H1 (cell line): ENCODE measurements at regions not wholly inside any gene's neighbourhood (a gene's known extent, or its start where the extent isn't known, plus 50 kb on each side); places are given as distances from the start of the nearest gene placed in this dataset.

Source experiments
- CTCF ChIA-PET: fragments of 300-600 bp; sonication (Branson Sonifier 250); formaldehyde crosslinking; loops from one replicate; lab custom pipeline; 2021; ENCODE audit not compliant: partially characterized antibody; lab: Charles Lee
- POLR2A ChIA-PET: fragments of 300-600 bp; sonication (Branson Sonifier 250); formaldehyde crosslinking; loops from one replicate; lab custom pipeline; 2021; ENCODE audit warnings: inconsistent platforms; ENCODE audit not compliant: partially characterized antibody; lab: Charles Lee
- DNase-seq, 2 experiments: peaks; one replicate each; pipeline versions ENCODE4 v3.0.0 to v3.0.0-alpha.2; 2010 to 2022; ENCODE audit warnings: low spot score in 2 of 2, low read depth in 1 of 2, mixed read lengths in 1 of 2
- FAIRE-seq: peaks from 2 replicates; lab custom pipeline; 2011; peaks lifted over from hg19 to GRCh38; lab: Jason Lieb, UNC
- H2AFZ ChIP-seq: 2 replicates; pipeline ENCODE4 v1.8.1; 2012; ENCODE audit warnings: low read length, inconsistent platforms
- H2AK5ac ChIP-seq: 2 replicates; pipeline ENCODE4 v1.6.1; 2013; ENCODE audit warnings: low read depth, low read length
- H2BK120ac ChIP-seq: replicated peaks from 2 replicates; pipeline ENCODE3; 2013; ENCODE audit warnings: low read depth, low read length, inconsistent platforms
- H2BK12ac ChIP-seq: 2 replicates; pipeline ENCODE4 v1.6.1; 2013; ENCODE audit warnings: low read depth, low read length
- H2BK15ac ChIP-seq: 2 replicates; pipeline ENCODE4 v1.6.1; 2013; ENCODE audit warnings: low read length
- H2BK20ac ChIP-seq: 2 replicates; pipeline ENCODE4 v1.6.1; 2013; ENCODE audit warnings: low read length
- H2BK5ac ChIP-seq: 2 replicates; pipeline ENCODE4 v1.6.1; 2013; ENCODE audit warnings: low read depth, low read length
- H3K14ac ChIP-seq: 2 replicates; pipeline ENCODE4 v1.6.1; 2013; ENCODE audit warnings: inconsistent platforms; ENCODE audit not compliant: insufficient read length
- H3K18ac ChIP-seq: 2 replicates; pipeline ENCODE4 v1.6.1; 2013; ENCODE audit warnings: low read length; ENCODE audit errors: extremely low read depth
- H3K23ac ChIP-seq: 2 replicates; pipeline ENCODE4 v1.6.1; 2013; ENCODE audit warnings: inconsistent platforms; ENCODE audit not compliant: insufficient read length
- H3K23me2 ChIP-seq: 2 replicates; pipeline ENCODE4 v1.6.1; 2013; ENCODE audit warnings: low read depth, low read length
- H3K27ac ChIP-seq: 2 replicates; pipeline ENCODE4 v1.6.1; 2011; ENCODE audit warnings: low read depth, low read length, inconsistent platforms
- H3K27me3 ChIP-seq, 4 experiments: replicated peaks in 1 of 4; 1 replicate in 1 of 4; 2 replicates in 3 of 4; pipeline versions ENCODE4 v1.6.1 to v1.8.1; 2011 to 2013; ENCODE audit warnings: low read length in 3 of 4, mild to moderate bottlenecking in 3 of 4, inconsistent platforms in 2 of 4, mixed read lengths in 2 of 4, moderate library complexity in 1 of 4; ENCODE audit not compliant: control insufficient read depth in 3 of 4, insufficient read depth in 3 of 4; ENCODE audit errors: extremely low read depth in 1 of 4
- H3K36me3 ChIP-seq, 4 experiments: 2 replicates each; pipeline versions ENCODE4 v1.6.1 to v1.8.1; 2011 to 2013; ENCODE audit warnings: mild to moderate bottlenecking in 4 of 4, low read length in 3 of 4, moderate library complexity in 2 of 4, control low read depth in 1 of 4, inconsistent platforms in 1 of 4; ENCODE audit not compliant: insufficient read depth in 4 of 4, control insufficient read depth in 2 of 4
- H3K4ac ChIP-seq: replicated peaks from 2 replicates; pipeline ENCODE3; 2013; ENCODE audit warnings: low read length, low read depth, mixed read lengths, inconsistent platforms; ENCODE audit not compliant: insufficient read length
- H3K4me1 ChIP-seq, 4 experiments: replicated peaks in 1 of 4; 1 replicate in 1 of 4; 2 replicates in 3 of 4; pipeline versions ENCODE4 v1.6.1 to v1.8.1; 2011 to 2013; ENCODE audit warnings: low read length in 3 of 4, inconsistent platforms in 2 of 4, mixed read lengths in 1 of 4; ENCODE audit not compliant: insufficient read depth in 4 of 4, control insufficient read depth in 3 of 4
- H3K4me2 ChIP-seq, 2 experiments: 2 replicates each; pipeline versions ENCODE4 v1.6.1 to v1.8.1; 2011 to 2013; ENCODE audit warnings: low read depth in 2 of 2, low read length in 2 of 2, control low read depth in 1 of 2, inconsistent platforms in 1 of 2, mild to moderate bottlenecking in 1 of 2; ENCODE audit not compliant: insufficient read depth in 1 of 2
- H3K4me3 ChIP-seq, 4 experiments: fragments of 200-600, 300-600 bp in 1 of 4; sonication (generic), shearing (Covaris generic), sonication (Bioruptor Twin) in 1 of 4; 2 replicates each; pipeline versions ENCODE4 v1.5.1 to v1.8.1; 2011 to 2016; ENCODE audit warnings: low read length in 4 of 4, low read depth in 3 of 4, control low read depth in 2 of 4, inconsistent platforms in 2 of 4, mild to moderate bottlenecking in 2 of 4, mixed read lengths in 1 of 4, moderate library complexity in 1 of 4; ENCODE audit not compliant: insufficient read depth in 2 of 4; ENCODE audit errors: extremely low read depth in 1 of 4
- H3K56ac ChIP-seq: replicated peaks from 2 replicates; pipeline ENCODE3; 2013; ENCODE audit warnings: low read depth, mild to moderate bottlenecking, mixed read lengths, low read length, inconsistent platforms; ENCODE audit not compliant: insufficient read length
- H3K79me1 ChIP-seq: 2 replicates; pipeline ENCODE4 v1.6.1; 2013; ENCODE audit warnings: low read depth, low read length, control low read depth
- H3K79me2 ChIP-seq, 2 experiments: 2 replicates each; pipeline versions ENCODE4 v1.6.1 to v1.8.1; 2012 to 2013; ENCODE audit warnings: low read length in 2 of 2, mild to moderate bottlenecking in 2 of 2, inconsistent platforms in 1 of 2; ENCODE audit not compliant: insufficient read depth in 2 of 2, control insufficient read depth in 1 of 2
- H3K9ac ChIP-seq, 4 experiments: replicated peaks in 1 of 4; 1 replicate in 1 of 4; 2 replicates in 3 of 4; pipeline versions ENCODE4 v1.6.1 to v1.8.1; 2011 to 2013; ENCODE audit warnings: low read depth in 3 of 4, low read length in 3 of 4, control low read depth in 2 of 4, mild to moderate bottlenecking in 2 of 4, moderate library complexity in 2 of 4, inconsistent platforms in 1 of 4; ENCODE audit errors: extremely low read depth in 1 of 4
- H3K9me3 ChIP-seq, 2 experiments: 2 replicates each; pipeline versions ENCODE4 v1.6.1 to v1.8.1; 2012 to 2013; ENCODE audit warnings: mild to moderate bottlenecking in 2 of 2, moderate library complexity in 2 of 2, control low read depth in 1 of 2, inconsistent platforms in 1 of 2, low read depth in 1 of 2, low read length in 1 of 2, mixed read lengths in 1 of 2; ENCODE audit not compliant: insufficient read depth in 2 of 2
- H4K20me1 ChIP-seq, 2 experiments: replicated peaks in 1 of 2; 2 replicates each; pipeline versions ENCODE3 to v1.8.1; 2011 to 2013; ENCODE audit warnings: inconsistent platforms in 2 of 2, low read length in 2 of 2, mild to moderate bottlenecking in 1 of 2; ENCODE audit not compliant: insufficient read depth in 2 of 2, control insufficient read depth in 1 of 2
- H4K5ac ChIP-seq: 2 replicates; pipeline ENCODE4 v1.6.1; 2013; ENCODE audit warnings: low read length, low read depth, mixed read lengths, inconsistent platforms; ENCODE audit not compliant: insufficient read length
- H4K8ac ChIP-seq: 2 replicates; pipeline ENCODE4 v1.8.0; 2013; ENCODE audit warnings: mild to moderate bottlenecking, moderate library complexity, low read length, inconsistent platforms; ENCODE audit not compliant: insufficient read depth; ENCODE audit errors: extremely low read depth
- H4K91ac ChIP-seq: replicated peaks from 2 replicates; pipeline ENCODE3; 2013; ENCODE audit warnings: low read length, mixed read lengths, inconsistent platforms; ENCODE audit not compliant: insufficient read length
- BACH1 ChIP-seq: IDR thresholded peaks from 2 replicates; pipeline ENCODE4 v1.6.1; 2012; ENCODE audit warnings: low read length, improper control_type of control experiment
- BRCA1 ChIP-seq: IDR thresholded peaks from 2 replicates; pipeline ENCODE4 v1.6.1; 2012; ENCODE audit warnings: low read depth, low read length, improper control_type of control experiment
- CREB1 ChIP-seq: IDR thresholded peaks from 2 replicates; pipeline ENCODE4 v1.6.1; 2012; ENCODE audit warnings: inconsistent platforms
- EZH2 ChIP-seq: fragments of 200-600 bp; sonication (generic); IDR thresholded peaks from 2 replicates; pipeline ENCODE4 v1.7.1; 2012; ENCODE audit warnings: low read depth, mild to moderate bottlenecking, moderate library complexity, low read length, inconsistent platforms; ENCODE audit not compliant: severe bottlenecking
- HDAC6 ChIP-seq: IDR thresholded peaks from one replicate; pipeline ENCODE4 v1.7.1; 2012; ENCODE audit warnings: low read depth, mild to moderate bottlenecking, inconsistent platforms, low read length, moderate library complexity
- JUN ChIP-seq: IDR thresholded peaks from 2 replicates; pipeline ENCODE4 v1.6.1; 2011; ENCODE audit warnings: low read depth, mild to moderate bottlenecking, improper control_type of control experiment, low read length
- NANOG ChIP-seq: IDR thresholded peaks from 2 replicates; pipeline ENCODE4 v1.6.1; 2011; ENCODE audit warnings: low read length, low read depth, mild to moderate bottlenecking, inconsistent platforms; ENCODE audit not compliant: insufficient read depth, poor library complexity, severe bottlenecking
- SIRT6 ChIP-seq: IDR thresholded peaks from one replicate; pipeline ENCODE4 v1.7.1; 2012; ENCODE audit warnings: low read length, inconsistent platforms
- SP1 ChIP-seq: IDR thresholded peaks from 2 replicates; pipeline ENCODE4 v1.6.1; 2011; ENCODE audit warnings: low read depth, low read length
- SP2 ChIP-seq: IDR thresholded peaks from 2 replicates; pipeline ENCODE4 v1.6.1; 2012; ENCODE audit warnings: mild to moderate bottlenecking, low read length, inconsistent platforms
- SUZ12 ChIP-seq: fragments of 200-600 bp; sonication (generic); IDR thresholded peaks from 2 replicates; pipeline ENCODE4 v1.6.1; 2012; ENCODE audit warnings: mild to moderate bottlenecking, inconsistent platforms, low read length, moderate library complexity, mixed read lengths
- WGBS, 2 experiments: shearing (Covaris generic) in 1 of 2; methylation state at CpG; one replicate each; pipeline versions ENCODE4 v1.1.6 to v1.1.7; 2013 to 2015; ENCODE audit warnings: low lambda C conversion rate in 2 of 2, mixed read lengths in 2 of 2, inconsistent platforms in 1 of 2, low coverage in 1 of 2, missing lambda C conversion rate in 1 of 2; ENCODE audit not compliant: insufficient replicate concordance in 2 of 2, insufficient coverage in 1 of 2, insufficient read length in 1 of 2; ENCODE audit errors: extremely low coverage in 1 of 2, missing lambda C conversion rate in 1 of 2; 5-methylcytosine and 5-hydroxymethylcytosine counted together
- TF ChIP-seq, protein P1 (sequence below): IDR thresholded peaks from 2 replicates; pipeline ENCODE4 v1.6.1; 2011; ENCODE audit warnings: low read depth, mild to moderate bottlenecking, low read length; ENCODE audit not compliant: insufficient read depth

GRCh38 chr11:37560346-37560745 lies 962.3 kb upstream of the RAG2 start:
- Histone ChIP-seq H3K36me3 (no peaks in the 10 kb centered on the region), H2BK20ac (no peak overlapping the region), H3K27me3 (no peaks in the 10 kb centered on the region), H3K4ac (no peak overlapping the region), H3K56ac (no peak overlapping the region), H3K79me2 (no peaks in the 10 kb centered on the region), H3K4me3 (no peak overlapping the region), H3K23ac (no peak overlapping the region), H4K5ac (no peak overlapping the region), H2BK120ac (no peak overlapping the region), H3K23me2 (no peaks in the 10 kb centered on the region), H3K27ac (no peak overlapping the region), H3K79me1 (no peaks in the 10 kb centered on the region), H2AK5ac (no peak overlapping the region), H4K20me1 (no peaks in the 10 kb centered on the region), H2BK15ac (no peak overlapping the region), H3K18ac (no peak overlapping the region), H3K9ac (no peak overlapping the region), H4K91ac (no peak overlapping the region), H3K4me1 (no peaks in the 10 kb centered on the region), H3K4me2 (no peak overlapping the region), H2AFZ (no peak overlapping the region), H3K14ac (no peak overlapping the region), H3K9me3 (no peaks in the 10 kb centered on the region), H4K8ac (no peak overlapping the region), H2BK12ac (no peak overlapping the region), H2BK5ac (no peak overlapping the region)
- DNase-seq: no peak
- 96% methylated on average over 4 of the region's 4 CpGs; no CpG with 5 or more reads in 1 of the 2 experiments for WGBS, 2 experiments
- POLR2A ChIA-PET: no interaction called here
- FAIRE-seq: no peak
- CTCF ChIA-PET: interaction anchor here (1.2 kb wide), 1 partner anchor 11 kb away, joined by 5 read pairs; no protein-coding TSS in a partner anchor
- TF ChIP-seq SP2: no peak
- TF ChIP-seq BRCA1: no peak
- TF ChIP-seq, protein P1, sequence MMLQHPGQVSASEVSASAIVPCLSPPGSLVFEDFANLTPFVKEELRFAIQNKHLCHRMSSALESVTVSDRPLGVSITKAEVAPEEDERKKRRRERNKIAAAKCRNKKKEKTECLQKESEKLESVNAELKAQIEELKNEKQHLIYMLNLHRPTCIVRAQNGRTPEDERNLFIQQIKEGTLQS: no peak
- no peak for TF ChIP-seq JUN
- no peak for TF ChIP-seq NANOG
- no peak for TF ChIP-seq SIRT6
- no peak for TF ChIP-seq EZH2
- TF ChIP-seq BACH1: no peak
- TF ChIP-seq CREB1: no peak
- TF ChIP-seq SP1: no peak
- TF ChIP-seq HDAC6: no peak
- no peak for TF ChIP-seq SUZ12
